ENCODE measurements at regions not wholly inside any gene's neighbourhood (a gene's known extent, or its start where the extent isn't known, plus 50 kb on each side); places are given as distances from the start of the nearest gene placed in this dataset.

DNA sequence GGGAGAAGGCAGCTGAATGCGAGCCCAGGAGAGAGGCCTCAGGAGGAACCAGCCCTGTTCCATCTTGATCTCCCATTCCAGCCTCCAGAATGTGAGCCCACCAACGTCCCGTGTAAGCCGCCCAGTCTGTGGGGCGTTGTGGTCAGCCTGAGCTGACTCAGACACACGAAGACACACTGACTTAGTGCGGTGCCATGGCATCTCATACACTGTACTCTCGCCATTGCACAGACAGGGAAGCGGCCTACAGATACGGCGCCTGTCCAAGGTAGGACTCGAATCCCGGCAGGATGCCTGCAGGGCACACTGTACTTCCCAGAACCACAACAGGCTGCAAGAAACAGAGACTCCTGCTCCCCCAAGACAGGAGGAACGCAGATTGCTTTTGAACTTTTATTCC, 179.6 kb downstream of the CTTN start:
- Histone ChIP-seq H3K9me3 (ENCODE audit: control insufficient read depth in 4 of 4, low read length in 3 of 4) (no peaks in the 10 kb centered on the region), H3K9ac (ENCODE audit: low read depth in 1 of 2, low read length in 2 of 2) (no peak overlapping the region), H3K27ac (ENCODE audit: low read depth in 1 of 2, low read length in 2 of 2) (no peak overlapping the region), H3K27me3 (ENCODE audit: control insufficient read depth in 4 of 4, insufficient read depth in 4 of 4, low read length in 3 of 4) (no peaks in the 10 kb centered on the region), H3K4me3 (ENCODE audit: low read depth in 1 of 3, low read length in 3 of 3) (no peak overlapping the region), H3K4me1 (ENCODE audit: control insufficient read depth in 4 of 4, insufficient read depth in 4 of 4, low read length in 3 of 4) (peaks cover 3 to 11% (median 7%) of the 10 kb centered on the region in 4 donors), H3K36me3 (ENCODE audit: control insufficient read depth in 4 of 4, insufficient read depth in 3 of 4, low read depth in 1 of 4, low read length in 3 of 4) (no peaks in the 10 kb centered on the region)
- TF ChIP-seq NR2F2 (IDR thresholded peaks at IDR 0.05) (no peak), SP1 (IDR thresholded peaks at IDR 0.05) (no peak)
- TF ChIP-seq, protein P1, sequence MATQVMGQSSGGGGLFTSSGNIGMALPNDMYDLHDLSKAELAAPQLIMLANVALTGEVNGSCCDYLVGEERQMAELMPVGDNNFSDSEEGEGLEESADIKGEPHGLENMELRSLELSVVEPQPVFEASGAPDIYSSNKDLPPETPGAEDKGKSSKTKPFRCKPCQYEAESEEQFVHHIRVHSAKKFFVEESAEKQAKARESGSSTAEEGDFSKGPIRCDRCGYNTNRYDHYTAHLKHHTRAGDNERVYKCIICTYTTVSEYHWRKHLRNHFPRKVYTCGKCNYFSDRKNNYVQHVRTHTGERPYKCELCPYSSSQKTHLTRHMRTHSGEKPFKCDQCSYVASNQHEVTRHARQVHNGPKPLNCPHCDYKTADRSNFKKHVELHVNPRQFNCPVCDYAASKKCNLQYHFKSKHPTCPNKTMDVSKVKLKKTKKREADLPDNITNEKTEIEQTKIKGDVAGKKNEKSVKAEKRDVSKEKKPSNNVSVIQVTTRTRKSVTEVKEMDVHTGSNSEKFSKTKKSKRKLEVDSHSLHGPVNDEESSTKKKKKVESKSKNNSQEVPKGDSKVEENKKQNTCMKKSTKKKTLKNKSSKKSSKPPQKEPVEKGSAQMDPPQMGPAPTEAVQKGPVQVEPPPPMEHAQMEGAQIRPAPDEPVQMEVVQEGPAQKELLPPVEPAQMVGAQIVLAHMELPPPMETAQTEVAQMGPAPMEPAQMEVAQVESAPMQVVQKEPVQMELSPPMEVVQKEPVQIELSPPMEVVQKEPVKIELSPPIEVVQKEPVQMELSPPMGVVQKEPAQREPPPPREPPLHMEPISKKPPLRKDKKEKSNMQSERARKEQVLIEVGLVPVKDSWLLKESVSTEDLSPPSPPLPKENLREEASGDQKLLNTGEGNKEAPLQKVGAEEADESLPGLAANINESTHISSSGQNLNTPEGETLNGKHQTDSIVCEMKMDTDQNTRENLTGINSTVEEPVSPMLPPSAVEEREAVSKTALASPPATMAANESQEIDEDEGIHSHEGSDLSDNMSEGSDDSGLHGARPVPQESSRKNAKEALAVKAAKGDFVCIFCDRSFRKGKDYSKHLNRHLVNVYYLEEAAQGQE (IDR thresholded peaks at IDR 0.05): no peak
- no peak for DNase-seq (ENCODE audit: low spot score)
- WGBS: 82% methylated on average over 14 of the region's 14 CpGs

DNA sequence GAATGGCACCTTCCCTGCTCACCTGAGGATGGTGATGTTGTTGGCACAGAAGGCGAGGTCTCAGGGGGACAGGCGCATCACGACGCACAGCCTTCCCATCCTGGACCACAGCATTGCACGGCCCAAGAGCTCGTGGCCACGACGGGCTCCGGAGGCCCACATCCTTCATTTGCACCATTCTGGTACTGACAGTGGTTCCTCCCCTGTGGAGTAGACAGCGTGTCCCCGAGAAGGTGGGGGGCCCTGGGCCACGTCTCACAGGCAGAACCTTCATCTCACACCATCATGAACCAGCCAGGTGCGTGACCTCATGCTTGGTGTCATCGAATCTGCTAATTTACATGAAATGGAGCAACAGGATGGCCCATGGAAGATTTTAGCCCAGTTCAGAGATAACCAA, 180.0 kb downstream of the CTTN start:
- Histone ChIP-seq H3K4me3 (ENCODE audit: low read depth in 1 of 3, low read length in 3 of 3) (no peak overlapping the region), H3K9me3 (ENCODE audit: control insufficient read depth in 4 of 4, low read length in 3 of 4) (no peaks in the 10 kb centered on the region), H3K9ac (ENCODE audit: low read depth in 1 of 2, low read length in 2 of 2) (no peak overlapping the region), H3K27ac (ENCODE audit: low read depth in 1 of 2, low read length in 2 of 2) (no peak overlapping the region), H3K4me1 (ENCODE audit: control insufficient read depth in 4 of 4, insufficient read depth in 4 of 4, low read length in 3 of 4) (peaks cover 3 to 11% (median 7%) of the 10 kb centered on the region in 4 donors), H3K27me3 (ENCODE audit: control insufficient read depth in 4 of 4, insufficient read depth in 4 of 4, low read length in 3 of 4) (no peaks in the 10 kb centered on the region), H3K36me3 (ENCODE audit: control insufficient read depth in 4 of 4, insufficient read depth in 3 of 4, low read depth in 1 of 4, low read length in 3 of 4) (no peaks in the 10 kb centered on the region)
- WGBS: 96% methylated on average over 14 of the region's 14 CpGs
- no peak for TF ChIP-seq SP1 (IDR thresholded peaks at IDR 0.05)
- no peak for TF ChIP-seq RXRA (IDR thresholded peaks at IDR 0.05)
- no peak for TF ChIP-seq NR2F2 (IDR thresholded peaks at IDR 0.05)
- TF ChIP-seq HNF4A (conservative IDR thresholded peaks at IDR 0.05): no peak
- TF ChIP-seq, protein P2, sequence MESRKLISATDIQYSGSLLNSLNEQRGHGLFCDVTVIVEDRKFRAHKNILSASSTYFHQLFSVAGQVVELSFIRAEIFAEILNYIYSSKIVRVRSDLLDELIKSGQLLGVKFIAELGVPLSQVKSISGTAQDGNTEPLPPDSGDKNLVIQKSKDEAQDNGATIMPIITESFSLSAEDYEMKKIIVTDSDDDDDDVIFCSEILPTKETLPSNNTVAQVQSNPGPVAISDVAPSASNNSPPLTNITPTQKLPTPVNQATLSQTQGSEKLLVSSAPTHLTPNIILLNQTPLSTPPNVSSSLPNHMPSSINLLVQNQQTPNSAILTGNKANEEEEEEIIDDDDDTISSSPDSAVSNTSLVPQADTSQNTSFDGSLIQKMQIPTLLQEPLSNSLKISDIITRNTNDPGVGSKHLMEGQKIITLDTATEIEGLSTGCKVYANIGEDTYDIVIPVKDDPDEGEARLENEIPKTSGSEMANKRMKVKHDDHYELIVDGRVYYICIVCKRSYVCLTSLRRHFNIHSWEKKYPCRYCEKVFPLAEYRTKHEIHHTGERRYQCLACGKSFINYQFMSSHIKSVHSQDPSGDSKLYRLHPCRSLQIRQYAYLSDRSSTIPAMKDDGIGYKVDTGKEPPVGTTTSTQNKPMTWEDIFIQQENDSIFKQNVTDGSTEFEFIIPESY (IDR thresholded peaks at IDR 0.05): no peak
- TF ChIP-seq, protein P1 (IDR thresholded peaks at IDR 0.05): no peak
- TF ChIP-seq, protein P3, sequence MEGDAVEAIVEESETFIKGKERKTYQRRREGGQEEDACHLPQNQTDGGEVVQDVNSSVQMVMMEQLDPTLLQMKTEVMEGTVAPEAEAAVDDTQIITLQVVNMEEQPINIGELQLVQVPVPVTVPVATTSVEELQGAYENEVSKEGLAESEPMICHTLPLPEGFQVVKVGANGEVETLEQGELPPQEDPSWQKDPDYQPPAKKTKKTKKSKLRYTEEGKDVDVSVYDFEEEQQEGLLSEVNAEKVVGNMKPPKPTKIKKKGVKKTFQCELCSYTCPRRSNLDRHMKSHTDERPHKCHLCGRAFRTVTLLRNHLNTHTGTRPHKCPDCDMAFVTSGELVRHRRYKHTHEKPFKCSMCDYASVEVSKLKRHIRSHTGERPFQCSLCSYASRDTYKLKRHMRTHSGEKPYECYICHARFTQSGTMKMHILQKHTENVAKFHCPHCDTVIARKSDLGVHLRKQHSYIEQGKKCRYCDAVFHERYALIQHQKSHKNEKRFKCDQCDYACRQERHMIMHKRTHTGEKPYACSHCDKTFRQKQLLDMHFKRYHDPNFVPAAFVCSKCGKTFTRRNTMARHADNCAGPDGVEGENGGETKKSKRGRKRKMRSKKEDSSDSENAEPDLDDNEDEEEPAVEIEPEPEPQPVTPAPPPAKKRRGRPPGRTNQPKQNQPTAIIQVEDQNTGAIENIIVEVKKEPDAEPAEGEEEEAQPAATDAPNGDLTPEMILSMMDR (IDR thresholded peaks at IDR 0.05; ENCODE audit: low read depth, low read length, missing input control): no peak
- TF ChIP-seq GABPA (IDR thresholded peaks at IDR 0.05 in 1 of 2, conservative IDR thresholded peaks at IDR 0.05 in 1 of 2): no peak
- TF ChIP-seq TAF1 (conservative IDR thresholded peaks at IDR 0.05): no peak
- no peak for TF ChIP-seq FOXA1 (IDR thresholded peaks at IDR 0.05)
- TF ChIP-seq RAD21 (IDR thresholded peaks at IDR 0.05): no peak
- no peak for TF ChIP-seq EGR1 (IDR thresholded peaks at IDR 0.05; ENCODE audit: low read depth in 2 of 2)
- DNase-seq (ENCODE audit: low spot score): no peak

All from liver (tissue), 8 donors.